ENCODE measurements at regions not wholly inside any gene's neighbourhood (a gene's known extent, or its start where the extent isn't known, plus 50 kb on each side); places are given as distances from the start of the nearest gene placed in this dataset.

DNA sequence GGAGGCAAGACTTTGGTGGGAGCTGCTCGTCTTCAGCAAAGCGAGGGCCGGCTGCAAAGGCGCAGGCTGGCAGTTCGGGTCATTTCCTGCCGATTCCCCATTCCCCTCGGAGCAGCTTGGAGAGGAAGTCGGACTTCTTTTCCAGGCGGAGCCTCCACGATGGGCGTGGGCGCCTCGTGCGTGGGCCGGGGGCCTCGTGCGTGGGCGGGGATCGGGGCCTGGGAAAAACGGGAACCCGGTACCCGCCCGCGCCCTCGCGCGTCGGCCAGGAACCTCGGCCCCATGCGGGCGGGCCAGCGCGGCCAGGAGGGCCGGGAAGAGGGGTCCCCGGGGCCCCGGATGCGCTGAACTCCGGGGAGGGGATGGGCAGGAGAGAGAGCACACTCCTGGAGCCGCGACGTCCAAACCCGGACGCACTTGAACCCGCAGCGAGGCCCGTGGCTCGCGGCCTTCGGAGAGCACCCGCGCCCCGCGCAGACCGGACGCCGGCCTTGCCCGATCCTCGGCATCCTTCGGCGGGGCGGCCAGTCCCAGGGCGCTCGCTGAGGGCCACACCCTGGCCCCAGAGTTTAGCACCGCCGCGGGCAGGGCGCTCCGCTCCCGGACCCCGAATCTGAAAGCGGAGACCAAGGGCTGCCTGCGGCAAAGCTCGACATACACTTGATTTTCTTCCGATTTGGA is 368.4 kb downstream of the MTX2 start:
- in situ Hi-C loops (cut with MboI; ENCODE audit: low sequenced_read_pairs) = no loop called here

GRCh38 chr2:176638167-176639015 is 369.1 kb downstream of the MTX2 start:
- in situ Hi-C loops (cut with MboI; ENCODE audit: low sequenced_read_pairs) = no loop called here

- in situ Hi-C loops (cut with MboI; ENCODE audit: low sequenced_read_pairs) = no loop called here
These were observed 369.7 kb downstream of the MTX2 start for GRCh38 chr2:176639016-176639343.

DNA sequence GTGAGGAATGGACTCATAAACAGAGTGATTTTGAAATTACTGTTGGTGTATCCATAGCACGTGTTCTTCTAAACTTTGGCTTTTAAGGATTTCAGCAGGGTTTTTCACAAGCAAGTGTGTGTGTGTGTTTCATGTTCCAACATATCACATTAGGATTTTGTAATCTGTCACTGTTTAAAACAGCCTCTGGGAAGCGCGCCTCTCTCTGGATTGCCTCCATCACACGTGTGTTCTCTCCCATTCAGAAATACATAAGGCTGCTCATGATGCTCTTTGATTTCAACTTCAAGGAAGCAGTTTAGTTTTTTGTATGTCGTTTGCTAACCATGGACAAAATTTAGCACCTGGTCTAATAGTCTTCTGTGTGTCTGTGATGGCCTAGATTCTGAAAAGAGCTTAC is 370.4 kb downstream of the MTX2 start:
- in situ Hi-C loops (cut with MboI; ENCODE audit: low sequenced_read_pairs) = no loop called here

DNA sequence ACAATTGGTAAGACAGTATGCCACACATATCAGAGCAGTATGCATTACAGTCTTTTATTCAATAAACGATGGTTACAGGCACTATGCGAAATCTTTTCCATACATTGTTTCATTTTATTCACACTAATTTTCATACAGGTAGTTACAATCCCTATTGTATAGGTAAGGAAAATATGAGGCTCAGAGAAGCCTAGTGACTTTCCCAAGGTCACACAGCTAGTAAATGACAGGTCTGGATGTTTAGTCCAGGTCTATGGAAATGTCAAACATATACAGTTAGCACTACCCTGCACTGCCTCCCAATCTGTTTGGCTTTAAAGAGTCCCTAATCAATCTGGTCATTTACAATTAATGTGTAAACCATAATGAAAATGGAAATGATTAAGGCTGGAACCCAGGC is 372.2 kb downstream of the MTX2 start:
- in situ Hi-C loops (cut with MboI; ENCODE audit: low sequenced_read_pairs) = no loop called here

DNA sequence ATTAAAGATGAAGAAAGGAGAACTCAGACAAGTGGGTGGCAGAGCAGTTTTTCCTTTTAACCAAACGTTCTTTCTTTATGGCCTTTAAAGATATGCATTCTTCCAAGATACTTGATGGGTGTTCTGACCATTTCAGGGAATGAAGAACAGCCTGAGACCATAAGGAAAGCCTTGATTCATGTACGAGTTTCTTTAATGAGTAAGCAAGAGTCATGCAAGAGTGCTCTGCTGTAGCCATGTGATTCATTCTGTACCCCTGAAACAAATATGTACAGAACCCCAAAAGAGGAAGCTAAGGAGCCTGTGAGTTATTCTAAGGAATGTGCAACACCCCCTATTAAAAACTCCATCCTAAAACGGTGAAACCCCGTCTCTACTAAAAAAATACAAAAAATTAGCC is 372.8 kb downstream of the MTX2 start:
- in situ Hi-C loops (cut with MboI; ENCODE audit: low sequenced_read_pairs) = no loop called here

- in situ Hi-C loops (cut with MboI; ENCODE audit: low sequenced_read_pairs) = no loop called here
These were observed 374.4 kb downstream of the MTX2 start for GRCh38 chr2:176643646-176644045.

GRCh38 chr2:176645494-176645893 is 376.3 kb downstream of the MTX2 start:
- in situ Hi-C loops (cut with MboI; ENCODE audit: low sequenced_read_pairs) = no loop called here

- in situ Hi-C loops (cut with MboI; ENCODE audit: low sequenced_read_pairs) = no loop called here
These were observed 376.9 kb downstream of the MTX2 start for GRCh38 chr2:176646033-176646615.

- in situ Hi-C loops (cut with MboI; ENCODE audit: low sequenced_read_pairs) = no loop called here
These were observed 378.3 kb downstream of the MTX2 start for GRCh38 chr2:176647325-176648165.

DNA sequence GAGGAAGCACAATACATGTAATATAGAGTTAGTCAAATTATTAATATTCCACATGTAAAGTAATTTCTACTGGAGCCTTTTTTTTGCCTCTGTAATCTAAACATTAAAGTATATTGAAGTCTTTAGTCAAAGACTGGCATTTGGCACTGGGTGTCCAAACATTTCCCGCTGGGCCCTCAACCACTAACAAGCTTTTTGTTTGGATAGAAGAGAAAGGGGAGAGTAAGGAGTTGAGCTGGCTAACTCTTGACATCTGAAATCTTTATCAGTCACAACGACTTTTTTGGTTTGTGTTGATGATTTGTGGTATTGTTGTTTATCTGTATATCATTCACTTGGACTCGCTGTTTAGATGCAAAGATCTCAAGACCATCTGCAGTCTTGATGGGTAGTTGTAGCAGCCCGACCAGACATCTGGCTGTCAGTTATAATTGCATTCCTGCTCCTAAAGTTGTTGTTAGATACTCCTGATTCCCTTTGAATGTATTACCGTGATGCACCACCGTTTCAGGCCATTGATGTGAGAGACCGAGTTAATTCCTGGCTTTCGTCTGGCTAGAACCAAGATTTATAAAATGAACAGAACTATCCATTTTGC is 379.6 kb downstream of the MTX2 start:
- in situ Hi-C loops (cut with MboI; ENCODE audit: low sequenced_read_pairs) = no loop called here

- in situ Hi-C loops (cut with MboI; ENCODE audit: low sequenced_read_pairs) = loop anchor here (10.0 kb wide), 1 partner anchor 505 kb away; no protein-coding TSS in a partner anchor
These were observed 381.0 kb downstream of the MTX2 start for GRCh38 chr2:176650104-176650837.

GRCh38 chr2:176650838-176651555 is 381.8 kb downstream of the MTX2 start:
- in situ Hi-C loops (cut with MboI; ENCODE audit: low sequenced_read_pairs) = loop anchor here (10.0 kb wide), 1 partner anchor 506 kb away; no protein-coding TSS in a partner anchor

DNA sequence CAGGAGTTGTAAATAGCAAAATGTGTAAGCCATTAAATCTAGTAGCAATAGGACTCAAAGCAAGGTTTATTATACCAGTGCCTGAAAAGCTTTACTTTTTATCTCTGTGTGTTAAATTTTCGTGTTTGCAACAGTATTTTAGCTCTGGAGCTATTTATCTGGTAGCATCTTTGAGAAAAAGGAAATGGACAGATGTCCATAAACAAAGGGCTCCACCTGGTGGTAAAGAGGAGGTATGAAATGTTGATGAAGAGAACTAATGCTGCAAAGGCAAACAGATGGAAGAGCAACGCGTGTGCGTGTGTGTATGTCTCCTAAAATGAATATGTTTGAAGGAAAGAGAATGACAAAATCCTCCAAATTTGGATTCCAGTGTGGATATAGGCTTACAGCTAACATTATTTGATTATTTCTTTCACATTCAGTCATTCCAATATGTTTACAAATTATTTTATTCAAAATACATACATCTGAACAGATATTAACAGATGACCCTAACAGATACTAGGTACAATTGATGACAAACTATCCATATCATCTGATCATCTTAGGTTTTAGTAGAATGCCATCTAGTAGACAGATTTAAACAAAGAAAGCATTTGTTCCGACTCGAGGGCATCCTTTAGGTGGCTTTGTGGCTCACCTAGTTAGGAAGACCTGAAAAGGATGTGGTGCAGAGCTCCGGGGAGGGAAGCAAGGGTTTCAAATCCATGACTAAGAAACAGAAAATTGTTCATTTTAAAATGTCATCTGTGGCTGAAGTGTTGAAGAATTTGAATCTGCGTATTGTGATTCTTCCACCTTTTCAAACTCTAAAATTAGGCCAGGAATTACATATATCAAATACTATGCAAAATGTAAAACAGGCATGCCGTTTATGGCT is 383.3 kb downstream of the MTX2 start:
- in situ Hi-C loops (cut with MboI; ENCODE audit: low sequenced_read_pairs) = loop anchor here (10.0 kb wide), 1 partner anchor 508 kb away; no protein-coding TSS in a partner anchor

DNA sequence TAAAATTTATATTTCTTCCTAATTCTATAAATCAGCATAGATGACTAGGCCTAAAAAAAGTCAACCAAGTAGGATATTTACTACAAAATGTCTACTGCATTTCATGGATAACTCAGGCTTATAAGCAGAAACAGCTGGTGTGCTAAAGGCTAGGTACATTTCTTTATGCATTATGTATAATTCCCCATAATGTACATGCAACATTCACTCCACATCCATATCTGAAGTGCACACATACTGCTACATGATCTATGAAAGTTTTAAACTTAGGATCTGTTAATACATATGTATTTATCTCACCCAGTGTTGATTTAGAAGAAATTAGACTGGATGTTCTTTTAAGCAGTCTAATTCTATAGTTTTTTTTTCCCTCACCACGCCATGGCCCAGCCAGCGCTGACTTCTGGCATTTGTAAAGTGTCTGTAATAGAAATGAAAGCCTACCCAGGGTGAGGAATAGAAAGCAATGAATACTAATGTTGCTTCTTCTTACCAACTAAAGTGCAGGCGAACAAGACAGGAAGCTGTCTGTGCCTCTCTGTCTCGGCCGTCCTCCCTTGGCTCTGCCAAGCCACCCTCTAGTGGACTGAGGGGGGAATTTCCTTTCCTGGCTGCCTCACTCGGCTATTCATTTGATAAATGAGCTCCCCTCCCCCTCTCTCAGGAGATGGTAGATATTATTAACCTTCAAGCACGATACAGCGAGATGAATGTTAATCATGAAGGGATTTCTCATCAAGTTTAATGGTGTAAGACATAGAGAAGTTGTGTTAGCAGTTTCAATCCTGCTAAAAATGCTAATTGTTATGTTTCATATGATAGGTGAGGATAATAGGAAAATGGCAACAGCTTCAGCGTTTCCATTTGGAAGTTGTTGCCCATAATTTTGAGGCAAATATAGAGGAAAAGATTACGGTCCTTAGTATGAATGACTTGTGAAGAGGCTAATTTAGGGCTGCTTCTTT is 384.5 kb downstream of the MTX2 start:
- in situ Hi-C loops (cut with MboI; ENCODE audit: low sequenced_read_pairs) = loop anchor here (10.0 kb wide), 1 partner anchor 509 kb away; no protein-coding TSS in a partner anchor

DNA sequence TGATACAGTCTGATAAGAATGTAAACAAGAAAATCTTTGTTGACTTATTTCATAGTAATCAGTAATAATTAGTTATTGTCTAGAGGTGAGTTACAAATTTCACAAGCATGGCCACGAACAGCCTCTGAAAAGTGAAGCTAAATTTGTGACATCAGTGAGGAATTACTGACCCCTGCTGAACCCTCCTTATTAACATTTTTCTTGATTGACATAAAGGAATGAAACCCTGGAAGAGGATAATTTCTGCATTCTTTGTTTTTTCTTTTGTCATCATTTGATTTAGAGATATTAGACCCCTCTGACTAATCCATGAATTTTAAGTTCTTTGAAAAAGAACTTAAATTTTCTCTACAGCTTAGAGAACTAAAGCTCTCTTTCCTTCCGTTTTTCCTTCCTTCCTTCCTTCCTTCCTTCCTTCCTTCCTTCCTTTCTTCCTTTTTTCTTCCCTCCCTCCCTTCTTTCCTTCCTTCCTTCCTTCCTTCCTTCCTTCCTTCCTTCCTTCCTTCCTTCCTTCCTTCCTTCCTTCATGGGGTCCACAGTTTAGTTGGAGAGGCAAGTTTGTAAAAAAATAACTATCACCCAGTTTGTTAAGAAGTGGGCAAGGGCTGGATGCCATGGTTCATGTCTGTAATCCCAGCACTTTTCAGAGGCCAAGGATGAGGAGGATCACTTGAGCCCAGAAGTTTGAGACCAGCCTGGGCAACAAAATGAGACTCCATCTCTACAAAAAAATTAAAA is 387.0 kb downstream of the MTX2 start:
- in situ Hi-C loops (cut with MboI; ENCODE audit: low sequenced_read_pairs) = loop anchor here (10.0 kb wide), 1 partner anchor 511 kb away; no protein-coding TSS in a partner anchor
